ENCODE measurements at regions not wholly inside any gene's neighbourhood (a gene's known extent, or its start where the extent isn't known, plus 50 kb on each side); places are given as distances from the start of the nearest gene placed in this dataset.

DNA sequence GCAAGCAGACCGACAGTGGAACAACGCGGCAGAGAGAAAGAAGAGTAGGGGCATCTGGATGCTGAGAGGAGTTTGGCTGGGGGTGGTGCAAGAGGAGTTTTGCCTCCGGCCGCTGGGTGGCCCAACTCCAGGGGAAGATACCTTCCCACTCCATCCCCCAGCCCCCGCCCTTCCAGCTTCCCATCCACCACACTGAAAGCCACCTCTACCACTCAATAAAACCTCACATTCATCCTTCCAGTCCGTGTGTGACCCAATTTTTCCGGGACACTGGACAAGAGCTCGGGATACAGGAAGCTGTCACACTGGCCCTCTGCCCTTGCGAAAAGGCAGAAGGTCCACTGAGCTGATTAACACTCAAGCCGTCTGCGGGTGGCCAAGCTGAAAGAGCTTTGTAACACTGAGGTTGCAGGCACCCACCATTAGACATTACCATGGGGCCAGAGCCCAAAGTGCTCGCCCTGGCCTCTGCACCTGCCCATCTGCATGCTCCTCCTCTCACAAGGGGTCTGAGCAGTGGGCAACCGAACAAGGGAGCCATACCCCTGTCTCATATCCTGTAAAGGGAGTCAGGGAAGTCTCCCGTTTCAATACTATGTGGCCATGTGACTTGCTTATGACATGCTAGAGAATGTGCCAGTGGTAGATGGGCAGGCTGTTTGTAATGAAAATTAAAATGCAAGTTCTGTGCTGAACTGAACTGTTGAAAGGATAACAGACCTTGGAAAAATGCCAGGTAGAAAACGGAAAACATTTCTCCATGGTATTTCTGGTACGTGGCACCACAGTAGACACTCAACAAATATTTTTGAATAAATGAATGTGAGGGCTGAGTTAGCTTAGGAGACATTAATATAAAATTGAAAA lies 205.1 kb upstream of the STARD13 start:
- no peak for DNase-seq (ENCODE audit: extremely low read depth, low read depth)
- TF ChIP-seq, protein P1, sequence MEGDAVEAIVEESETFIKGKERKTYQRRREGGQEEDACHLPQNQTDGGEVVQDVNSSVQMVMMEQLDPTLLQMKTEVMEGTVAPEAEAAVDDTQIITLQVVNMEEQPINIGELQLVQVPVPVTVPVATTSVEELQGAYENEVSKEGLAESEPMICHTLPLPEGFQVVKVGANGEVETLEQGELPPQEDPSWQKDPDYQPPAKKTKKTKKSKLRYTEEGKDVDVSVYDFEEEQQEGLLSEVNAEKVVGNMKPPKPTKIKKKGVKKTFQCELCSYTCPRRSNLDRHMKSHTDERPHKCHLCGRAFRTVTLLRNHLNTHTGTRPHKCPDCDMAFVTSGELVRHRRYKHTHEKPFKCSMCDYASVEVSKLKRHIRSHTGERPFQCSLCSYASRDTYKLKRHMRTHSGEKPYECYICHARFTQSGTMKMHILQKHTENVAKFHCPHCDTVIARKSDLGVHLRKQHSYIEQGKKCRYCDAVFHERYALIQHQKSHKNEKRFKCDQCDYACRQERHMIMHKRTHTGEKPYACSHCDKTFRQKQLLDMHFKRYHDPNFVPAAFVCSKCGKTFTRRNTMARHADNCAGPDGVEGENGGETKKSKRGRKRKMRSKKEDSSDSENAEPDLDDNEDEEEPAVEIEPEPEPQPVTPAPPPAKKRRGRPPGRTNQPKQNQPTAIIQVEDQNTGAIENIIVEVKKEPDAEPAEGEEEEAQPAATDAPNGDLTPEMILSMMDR (IDR thresholded peaks at IDR 0.05; ENCODE audit: low read depth, low read length, missing control alignments): no peak
- no peak overlapping the region for H3K4me3 ChIP-seq (replicated peaks; ENCODE audit: low read depth, low read length)

DNA sequence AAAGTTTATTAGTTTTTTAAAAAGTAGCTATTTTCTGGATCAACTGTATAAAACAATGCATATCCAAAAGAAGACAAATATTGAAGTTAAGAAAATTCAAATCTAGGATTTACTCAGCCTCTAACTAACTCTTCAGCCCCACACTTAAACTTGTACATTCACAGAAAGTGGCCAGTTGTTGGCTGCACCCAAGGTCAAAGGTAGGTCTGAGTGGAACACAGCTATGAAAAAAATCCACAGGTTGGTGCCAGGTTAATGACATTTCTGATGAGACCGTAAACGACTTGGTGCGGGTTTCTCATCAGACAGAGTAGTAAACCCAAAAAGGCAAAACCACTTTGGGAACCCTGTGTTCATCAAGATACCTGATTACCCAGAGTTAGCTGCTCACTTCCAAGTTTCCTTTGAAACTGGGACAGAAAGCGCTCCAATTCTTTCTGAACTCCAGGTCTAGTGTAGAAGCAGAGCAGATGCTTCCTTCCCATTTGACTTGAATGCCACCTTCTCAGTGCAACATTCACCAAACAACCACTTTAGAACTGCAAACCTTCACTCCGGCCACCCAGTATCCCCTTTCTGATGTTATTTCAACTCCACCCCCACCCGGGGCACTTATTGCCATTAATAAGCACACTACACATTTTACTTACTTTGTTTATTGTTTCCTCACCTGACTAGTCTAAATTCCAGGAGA lies 208.3 kb upstream of the STARD13 start:
- TF ChIP-seq, protein P1 (IDR thresholded peaks at IDR 0.05; ENCODE audit: low read depth, low read length, missing control alignments): no peak
- H3K4me3 ChIP-seq (replicated peaks; ENCODE audit: low read depth, low read length): no peak overlapping the region
- no peak for DNase-seq (ENCODE audit: extremely low read depth, low read depth)

DNA sequence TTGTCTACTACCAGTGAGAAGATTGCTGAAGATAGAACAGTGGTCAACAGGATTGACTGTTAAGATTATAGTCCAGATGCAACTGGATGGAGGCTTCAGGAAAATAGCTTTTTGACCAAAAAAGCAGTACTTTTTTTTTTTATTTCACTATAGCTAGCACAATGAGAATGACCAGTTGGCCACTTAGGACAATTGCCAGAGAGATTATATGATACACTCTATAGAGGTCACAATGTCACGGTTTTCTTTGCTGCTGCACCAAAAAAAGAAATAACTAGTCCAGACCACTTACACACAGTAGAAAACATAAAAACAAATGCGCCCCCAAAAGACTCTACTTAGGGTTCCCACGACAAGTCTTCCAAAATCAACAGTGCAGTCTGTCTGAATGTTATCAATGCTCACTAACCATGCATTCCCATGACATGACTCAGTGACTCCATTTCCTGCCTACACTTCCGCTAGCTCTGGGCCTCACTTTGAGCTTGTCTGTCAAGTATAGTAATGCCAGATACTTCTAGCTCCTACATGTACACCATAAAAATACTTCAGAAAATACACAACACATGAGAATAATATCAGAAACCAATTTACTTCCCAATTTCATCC lies 209.1 kb upstream of the STARD13 start:
- H3K4me3 ChIP-seq (replicated peaks; ENCODE audit: low read depth, low read length): no peak overlapping the region
- TF ChIP-seq, protein P1 (IDR thresholded peaks at IDR 0.05; ENCODE audit: low read depth, low read length, missing control alignments): no peak
- peak; percentile 88 for DNase-seq (ENCODE audit: extremely low read depth, low read depth)

DNA sequence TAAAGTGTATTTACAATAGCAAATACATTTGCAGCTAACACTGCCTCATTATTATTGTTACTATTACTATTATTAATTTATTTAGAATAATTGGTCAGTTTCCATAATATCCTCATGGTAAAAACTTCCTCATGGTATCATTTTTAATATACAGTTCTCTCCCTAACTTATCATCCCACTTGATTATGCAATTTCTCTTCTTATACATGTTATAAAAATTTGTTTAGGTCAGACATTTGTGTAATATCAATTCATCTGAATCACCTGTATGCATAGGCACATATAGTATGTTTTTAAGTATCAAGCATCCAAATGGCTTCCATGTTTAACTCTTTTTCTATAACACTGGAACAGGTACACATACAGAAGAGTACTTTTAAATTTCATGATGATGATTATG lies 210.8 kb upstream of the STARD13 start:
- DNase-seq (ENCODE audit: extremely low read depth, low read depth): no peak
- no peak overlapping the region for H3K4me3 ChIP-seq (replicated peaks; ENCODE audit: low read depth, low read length)
- TF ChIP-seq, protein P1 (IDR thresholded peaks at IDR 0.05; ENCODE audit: low read depth, low read length, missing control alignments): no peak

DNA sequence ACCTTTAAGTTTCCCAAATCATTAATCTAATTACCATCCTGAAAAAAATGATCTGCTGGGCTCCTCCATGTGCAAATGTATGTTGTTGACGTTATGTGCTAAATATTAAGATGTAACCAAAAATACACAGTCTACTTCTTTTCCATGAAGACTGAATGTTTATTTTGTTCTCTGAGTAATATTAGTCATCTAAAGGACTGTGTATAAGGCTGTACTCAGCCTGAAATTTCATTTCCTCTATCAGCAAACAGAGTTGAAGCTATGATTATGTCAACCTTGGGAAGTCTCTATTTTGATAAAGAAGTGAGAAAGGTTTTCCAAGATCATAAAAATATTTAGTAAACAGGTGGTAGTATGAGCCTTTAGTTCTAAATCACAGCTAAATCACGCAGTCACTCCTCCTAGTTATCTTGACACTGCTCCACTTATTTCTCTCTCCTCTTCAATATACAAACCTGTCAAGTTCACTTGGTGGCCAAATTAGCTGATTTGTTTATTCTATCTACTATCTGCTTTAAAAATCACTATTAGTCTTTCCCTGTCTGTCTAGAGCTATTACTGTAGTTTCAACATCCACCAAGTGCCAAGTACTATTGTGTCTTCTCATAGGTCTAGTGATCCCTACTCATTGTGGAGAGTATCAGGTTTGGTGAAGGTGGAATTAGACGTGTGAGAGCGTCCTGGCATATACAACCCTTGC lies 211.7 kb upstream of the STARD13 start:
- no peak overlapping the region for H3K4me3 ChIP-seq (replicated peaks; ENCODE audit: low read depth, low read length)
- no peak for DNase-seq (ENCODE audit: extremely low read depth, low read depth)
- TF ChIP-seq, protein P1 (IDR thresholded peaks at IDR 0.05; ENCODE audit: low read depth, low read length, missing control alignments): no peak

DNA sequence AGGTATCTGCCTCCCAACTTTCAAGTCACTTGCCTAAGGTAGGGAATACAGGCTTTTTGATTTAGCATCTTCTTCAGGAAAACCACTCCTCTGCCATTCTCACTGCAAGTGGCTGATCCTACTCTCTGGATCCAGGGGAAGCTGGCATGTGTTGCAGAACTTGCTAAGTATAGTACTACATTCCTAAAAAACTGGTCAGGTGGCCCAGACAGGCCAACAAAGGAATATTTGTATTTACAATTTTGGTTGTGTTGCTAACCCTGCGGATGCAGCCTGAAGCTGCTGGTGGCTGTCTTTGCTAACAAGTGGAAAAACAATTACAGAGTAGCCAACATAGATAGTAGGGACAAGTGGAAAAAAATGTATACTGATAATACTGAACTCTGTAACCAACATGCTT lies 222.5 kb upstream of the STARD13 start:
- TF ChIP-seq, protein P1 (IDR thresholded peaks at IDR 0.05; ENCODE audit: low read depth, low read length, missing control alignments): no peak
- no peak overlapping the region for H3K4me3 ChIP-seq (replicated peaks; ENCODE audit: low read depth, low read length)
- no peak for DNase-seq (ENCODE audit: extremely low read depth, low read depth)

Data from HFF-Myc (cell line).